NAMALWA (cell line): ENCODE measurements at regions not wholly inside any gene's neighbourhood (a gene's known extent, or its start where the extent isn't known, plus 50 kb on each side); places are given as distances from the start of the nearest gene placed in this dataset.
"Not testable (repeated sequence)": the region's sequence is repeated elsewhere in the genome, so short reads cannot be mapped to it uniquely, and the experiment has no call there.

Experiments
- DNase-seq: peaks from one replicate; pipeline ENCODE4 v3.0.0-alpha.2; 2015; ENCODE audit warnings: low spot score

- DNase-seq = not testable (repeated sequence)
Observed at GRCh38 chr7:56697058-56697457, 435.2 kb downstream of the ZNF479 start.

- no peak for DNase-seq
Observed at GRCh38 chr7:56686276-56686859, 445.9 kb downstream of the ZNF479 start.

GRCh38 chr7:56639173-56639746 is 493.0 kb downstream of the ZNF479 start:
- DNase-seq = no peak

- no peak for DNase-seq
Observed at GRCh38 chr7:56609852-56610355, 493.7 kb upstream of the NUPR2 start.

- no peak for DNase-seq
Observed at GRCh38 chr7:56605146-56605545, 488.9 kb upstream of the NUPR2 start.

GRCh38 chr7:56578612-56579011 is 462.4 kb upstream of the NUPR2 start:
- DNase-seq = no peak

- no peak for DNase-seq
Observed at GRCh38 chr7:56570968-56571367, 454.8 kb upstream of the NUPR2 start.

- DNase-seq = no peak
Observed at GRCh38 chr7:56538541-56539429, 422.6 kb upstream of the NUPR2 start.

- DNase-seq = no peak
Observed at GRCh38 chr7:56537952-56538351, 421.7 kb upstream of the NUPR2 start.

- DNase-seq = no peak
Observed at GRCh38 chr7:56537477-56537876, 421.3 kb upstream of the NUPR2 start.

GRCh38 chr7:56495165-56495564 is 378.9 kb upstream of the NUPR2 start:
- no peak for DNase-seq

- DNase-seq = no peak
Observed at GRCh38 chr7:56493704-56494450, 377.7 kb upstream of the NUPR2 start.

GRCh38 chr7:56493196-56493595 is 377.0 kb upstream of the NUPR2 start:
- DNase-seq = no peak

- no peak for DNase-seq
Observed at GRCh38 chr7:56491636-56492425, 375.6 kb upstream of the NUPR2 start.

GRCh38 chr7:56483861-56484550 is 367.8 kb upstream of the NUPR2 start:
- no peak for DNase-seq

GRCh38 chr7:56483153-56483552 is 366.9 kb upstream of the NUPR2 start:
- DNase-seq = no peak

GRCh38 chr7:56479748-56480147 is 363.5 kb upstream of the NUPR2 start:
- no peak for DNase-seq

- no peak for DNase-seq
Observed at GRCh38 chr7:56479136-56479535, 362.9 kb upstream of the NUPR2 start.

- no peak for DNase-seq
Observed at GRCh38 chr7:56474271-56474670, 358.1 kb upstream of the NUPR2 start.

GRCh38 chr7:56471811-56472210 is 355.6 kb upstream of the NUPR2 start:
- no peak for DNase-seq
